Neutrophil (primary cell): ENCODE measurements at regions not wholly inside any gene's neighbourhood (a gene's known extent, or its start where the extent isn't known, plus 50 kb on each side); places are given as distances from the start of the nearest gene placed in this dataset.
"Not testable (repeated sequence)": the region's sequence is repeated elsewhere in the genome, so short reads cannot be mapped to it uniquely, and the experiment has no call there.

ENCODE experiments used
- H3K27ac ChIP-seq: fragments of 200-600 bp; sonication (generic); 2 replicates; pipeline ENCODE4 v1.5.1; 2016; ENCODE audit warnings: mild to moderate bottlenecking, moderate library complexity
- H3K27me3 ChIP-seq: fragments of 200-600 bp; sonication (generic); 2 replicates; pipeline ENCODE4 v1.6.0; 2016; ENCODE audit warnings: mild to moderate bottlenecking
- H3K36me3 ChIP-seq: fragments of 200-600 bp; sonication (generic); 2 replicates; pipeline ENCODE4 v1.5.1; 2017
- H3K4me1 ChIP-seq, 2 experiments: fragments of 200-600 bp in 1 of 2; sonication (generic) in 1 of 2; 1 replicate in 1 of 2; 2 replicates in 1 of 2; pipeline versions ENCODE4 v1.5.1 to v1.6.1; 2013 to 2016; ENCODE audit warnings: low read depth in 1 of 2, low read length in 1 of 2, mild to moderate bottlenecking in 1 of 2, moderate library complexity in 1 of 2; ENCODE audit not compliant: control insufficient read depth in 1 of 2, insufficient read depth in 1 of 2
- H3K4me3 ChIP-seq, 2 experiments: fragments of 200-600 bp in 1 of 2; sonication (generic) in 1 of 2; 1 replicate in 1 of 2; 2 replicates in 1 of 2; pipeline ENCODE4 v1.5.1; 2013 to 2016; ENCODE audit warnings: low read depth in 1 of 2, low read length in 1 of 2, mild to moderate bottlenecking in 1 of 2, moderate library complexity in 1 of 2
- H3K9me3 ChIP-seq: fragments of 200-600 bp; sonication (generic); 2 replicates; pipeline ENCODE4 v1.5.1; 2016
- TF ChIP-seq, protein P1 (sequence below): fragments of 200-600 bp; sonication (generic); IDR thresholded peaks from 2 replicates; pipeline ENCODE4 v1.5.1; 2016; ENCODE audit warnings: antibody characterized with exemption

- H3K9me3 ChIP-seq, H3K4me3 ChIP-seq, H3K4me1 ChIP-seq, H3K27ac ChIP-seq, H3K36me3 ChIP-seq: not testable (repeated sequence)
- peaks cover 34% of the 10 kb centered on the region for H3K27me3 ChIP-seq
These were observed 50.2 kb upstream of the FCGR2A start for GRCh38 chr1:161454865-161455707.

- H3K4me3 ChIP-seq, H3K9me3 ChIP-seq, H3K4me1 ChIP-seq, H3K27ac ChIP-seq, H3K36me3 ChIP-seq: not testable (repeated sequence)
- peaks cover 25% of the 10 kb centered on the region for H3K27me3 ChIP-seq
These were observed 51.0 kb upstream of the FCGR2A start for GRCh38 chr1:161453950-161454864.

DNA sequence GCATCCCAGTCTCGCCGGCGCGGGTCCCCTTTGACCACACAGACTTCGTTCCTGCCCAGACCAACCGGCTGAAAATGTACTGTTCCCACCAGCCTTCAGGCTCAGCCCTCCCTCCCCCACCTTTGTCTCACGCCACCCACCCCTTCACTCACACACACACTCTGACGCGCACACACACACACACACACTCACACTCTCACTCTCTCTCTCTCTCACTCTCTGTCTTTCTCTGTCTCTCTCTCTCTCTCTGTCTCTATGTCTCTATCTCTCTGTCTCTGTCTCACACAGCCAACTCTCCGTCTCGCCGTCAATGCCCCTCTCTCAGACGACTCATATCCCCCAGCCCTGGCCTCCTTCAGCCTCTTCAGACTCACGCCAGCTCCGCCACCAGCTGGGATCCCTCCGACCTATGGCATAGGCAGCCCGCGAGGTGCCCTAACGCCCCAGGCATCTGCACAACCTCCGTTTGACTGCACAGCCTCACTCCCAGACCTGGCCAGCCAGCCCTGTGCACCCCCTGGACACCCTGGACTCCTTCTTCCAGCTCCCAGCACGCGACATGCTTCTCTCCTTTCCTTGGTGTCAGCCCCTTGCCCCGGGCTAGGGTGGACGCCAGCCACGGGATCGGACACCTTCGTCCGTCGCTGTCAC, 53.4 kb upstream of the FCGR2A start:
- not testable (repeated sequence) for H3K27me3 ChIP-seq, H3K27ac ChIP-seq, H3K9me3 ChIP-seq, H3K36me3 ChIP-seq, H3K4me3 ChIP-seq, H3K4me1 ChIP-seq

DNA sequence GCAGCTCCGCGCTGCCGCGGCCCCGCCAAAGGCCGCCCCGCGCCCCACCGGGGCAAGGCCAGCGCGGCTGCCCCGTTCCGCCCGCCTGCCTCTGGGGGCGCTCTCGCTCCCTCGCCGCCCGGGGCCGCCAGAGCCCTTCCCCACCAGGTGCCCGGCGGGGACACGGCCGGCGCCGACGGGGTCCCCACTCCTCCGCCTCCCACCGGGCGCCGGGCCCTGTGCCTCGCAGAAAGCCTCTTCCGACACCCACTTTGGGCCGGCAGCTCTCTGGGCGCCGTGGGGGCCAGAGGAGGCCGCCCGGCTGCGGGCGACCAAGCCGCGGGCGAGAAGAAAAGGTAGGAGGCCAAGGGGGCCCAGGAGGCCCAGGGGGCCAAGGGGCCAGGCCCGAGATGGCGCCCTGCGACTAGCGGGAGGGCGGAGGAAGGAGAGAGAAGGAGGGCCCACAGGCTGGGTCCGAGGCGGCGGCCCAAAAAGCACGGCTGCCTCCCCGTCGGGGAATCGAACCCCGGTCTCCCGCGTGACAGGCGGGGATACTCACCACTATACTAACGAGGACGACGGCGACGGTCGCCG, 57.4 kb upstream of the FCGR2A start:
- not testable (repeated sequence) for H3K36me3 ChIP-seq, H3K4me1 ChIP-seq, H3K27me3 ChIP-seq, H3K27ac ChIP-seq, H3K9me3 ChIP-seq, H3K4me3 ChIP-seq

DNA sequence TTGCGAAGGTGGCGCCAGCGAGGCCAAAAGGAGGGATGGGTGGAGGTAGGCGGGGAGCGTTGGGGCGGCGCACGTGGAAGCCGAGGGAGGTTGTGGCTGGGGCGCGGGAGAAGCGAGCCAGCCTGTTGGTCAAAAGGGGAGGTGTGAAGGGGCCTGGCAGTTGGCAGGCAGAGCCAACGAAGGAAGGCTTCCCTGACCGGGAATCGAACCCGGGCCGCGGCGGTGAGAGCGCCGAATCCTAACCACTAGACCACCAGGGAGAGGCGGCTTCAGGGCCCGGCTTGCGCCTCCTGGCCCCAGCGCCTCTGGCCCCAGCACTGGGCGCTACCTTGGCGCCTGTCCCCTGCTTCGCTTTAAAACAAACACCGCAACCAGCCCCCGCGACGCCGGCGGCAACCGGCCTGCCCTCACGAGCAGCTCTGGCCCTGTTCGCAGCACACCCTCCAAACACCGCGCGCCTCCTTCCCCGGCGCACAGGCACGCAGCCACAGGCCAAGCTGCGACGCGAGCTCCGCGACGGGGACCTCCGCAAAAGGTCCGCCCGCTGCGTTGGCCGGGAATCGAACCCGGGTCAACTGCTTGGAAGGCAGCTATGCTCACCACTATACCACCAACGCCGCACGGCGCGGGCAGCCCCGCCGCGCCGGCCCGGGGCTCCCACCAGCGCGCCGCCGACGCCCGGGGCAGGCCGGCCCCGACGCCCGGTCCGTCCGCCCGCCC, 58.1 kb upstream of the FCGR2A start:
- not testable (repeated sequence) for H3K4me3 ChIP-seq, H3K27ac ChIP-seq, H3K9me3 ChIP-seq, H3K36me3 ChIP-seq, H3K27me3 ChIP-seq, H3K4me1 ChIP-seq

GRCh38 chr1:161444725-161445124, 60.5 kb upstream of the FCGR2A start:
- not testable (repeated sequence) for H3K36me3 ChIP-seq, H3K27ac ChIP-seq, H3K9me3 ChIP-seq, H3K4me3 ChIP-seq, H3K4me1 ChIP-seq
- H3K27me3 ChIP-seq, result peaks cover 14% of the 10 kb centered on the region

- H3K9me3 ChIP-seq, H3K4me3 ChIP-seq, H3K36me3 ChIP-seq, H3K27ac ChIP-seq: not testable (repeated sequence)
- Histone ChIP-seq H3K27me3 (peaks cover 19% of the 10 kb centered on the region), H3K4me1 (peaks cover 7 to 12% of the 10 kb centered on the region in 2 experiments)
These were observed 61.0 kb upstream of the FCGR2A start for GRCh38 chr1:161444255-161444654.

DNA sequence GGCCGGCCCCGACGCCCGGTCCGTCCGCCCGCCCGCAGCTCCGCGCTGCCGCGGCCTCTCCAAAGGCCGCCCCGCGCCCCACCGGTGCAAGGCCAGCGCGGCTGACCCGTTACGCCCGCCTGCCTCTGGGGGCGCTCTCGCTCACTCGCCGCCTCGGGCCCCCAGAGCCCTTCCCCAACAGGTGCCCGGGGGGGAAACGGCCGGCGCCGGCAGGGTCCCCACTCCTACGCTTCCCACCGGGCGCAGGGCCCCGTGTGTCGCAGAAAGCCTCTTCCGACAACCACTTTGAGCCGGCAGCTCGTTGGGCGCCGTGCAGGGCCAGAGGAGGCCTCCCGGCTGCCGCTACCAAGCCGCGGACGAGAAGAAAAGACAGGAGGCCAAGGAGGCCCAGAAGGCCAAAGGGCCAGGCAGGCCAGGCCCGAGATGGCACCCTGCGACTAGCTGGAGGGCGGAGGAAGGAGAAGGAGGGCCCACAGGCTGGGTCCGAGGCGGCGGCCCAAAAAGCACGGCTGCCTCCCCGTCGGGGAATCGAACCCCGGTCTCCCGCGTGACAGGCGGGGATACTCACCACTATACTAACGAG, 64.9 kb upstream of the FCGR2A start:
- Histone ChIP-seq H3K27me3 (peaks cover 57% of the 10 kb centered on the region), H3K27ac (no peak overlapping the region)

More for the DNA sequence above, 64.9 kb upstream of the FCGR2A start:
- H3K4me1 ChIP-seq, result peaks cover 7 to 12% of the 10 kb centered on the region in 2 experiments
- peak overlapping the region; percentile 53 to 65 for H3K4me3 ChIP-seq
- peaks cover 3% of the 10 kb centered on the region for H3K9me3 ChIP-seq
- TF ChIP-seq, protein P1, sequence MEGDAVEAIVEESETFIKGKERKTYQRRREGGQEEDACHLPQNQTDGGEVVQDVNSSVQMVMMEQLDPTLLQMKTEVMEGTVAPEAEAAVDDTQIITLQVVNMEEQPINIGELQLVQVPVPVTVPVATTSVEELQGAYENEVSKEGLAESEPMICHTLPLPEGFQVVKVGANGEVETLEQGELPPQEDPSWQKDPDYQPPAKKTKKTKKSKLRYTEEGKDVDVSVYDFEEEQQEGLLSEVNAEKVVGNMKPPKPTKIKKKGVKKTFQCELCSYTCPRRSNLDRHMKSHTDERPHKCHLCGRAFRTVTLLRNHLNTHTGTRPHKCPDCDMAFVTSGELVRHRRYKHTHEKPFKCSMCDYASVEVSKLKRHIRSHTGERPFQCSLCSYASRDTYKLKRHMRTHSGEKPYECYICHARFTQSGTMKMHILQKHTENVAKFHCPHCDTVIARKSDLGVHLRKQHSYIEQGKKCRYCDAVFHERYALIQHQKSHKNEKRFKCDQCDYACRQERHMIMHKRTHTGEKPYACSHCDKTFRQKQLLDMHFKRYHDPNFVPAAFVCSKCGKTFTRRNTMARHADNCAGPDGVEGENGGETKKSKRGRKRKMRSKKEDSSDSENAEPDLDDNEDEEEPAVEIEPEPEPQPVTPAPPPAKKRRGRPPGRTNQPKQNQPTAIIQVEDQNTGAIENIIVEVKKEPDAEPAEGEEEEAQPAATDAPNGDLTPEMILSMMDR, result peak; percentile 48
- no peaks in the 10 kb centered on the region for H3K36me3 ChIP-seq
